GM18502 (cell line): ENCODE measurements at regions not wholly inside any gene's neighbourhood (a gene's known extent, or its start where the extent isn't known, plus 50 kb on each side); places are given as distances from the start of the nearest gene placed in this dataset.

Experiments
- ATAC-seq: cut with Tn5 transposase; IDR thresholded peaks from one replicate; pipeline ENCODE4 v1.9.1; 2021; ENCODE audit warnings: mild to moderate bottlenecking; ENCODE audit not compliant: unreplicated experiment, poor library complexity

DNA sequence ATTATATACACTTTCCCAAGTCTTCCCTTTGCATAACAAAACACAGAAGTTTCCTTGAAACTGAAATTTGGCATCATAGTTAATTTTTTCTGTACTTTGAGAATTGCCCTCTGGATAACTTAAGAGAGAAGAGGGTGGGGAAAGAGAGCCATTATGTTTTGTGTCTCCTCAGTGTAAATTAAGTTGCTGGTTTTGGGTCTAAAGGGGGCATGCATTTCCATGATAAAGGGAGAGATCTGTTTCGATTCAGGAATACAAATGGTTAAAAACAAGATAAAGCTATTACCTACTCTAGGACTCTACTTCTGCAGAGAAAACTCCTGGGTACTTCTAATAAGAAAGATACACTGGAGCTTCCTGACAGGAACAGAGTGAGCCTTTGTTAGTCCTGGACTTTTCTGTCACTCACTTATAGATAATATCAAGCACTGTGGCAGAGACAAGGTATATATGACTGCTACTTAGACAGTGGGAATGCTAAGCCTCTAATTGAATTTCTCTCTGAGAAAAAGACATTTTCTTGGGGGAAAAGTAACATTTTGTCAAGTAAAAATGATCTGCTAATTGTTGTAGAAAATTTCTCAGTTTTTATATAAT, 142.8 kb upstream of the PCDH9 start:
- no peak for ATAC-seq

DNA sequence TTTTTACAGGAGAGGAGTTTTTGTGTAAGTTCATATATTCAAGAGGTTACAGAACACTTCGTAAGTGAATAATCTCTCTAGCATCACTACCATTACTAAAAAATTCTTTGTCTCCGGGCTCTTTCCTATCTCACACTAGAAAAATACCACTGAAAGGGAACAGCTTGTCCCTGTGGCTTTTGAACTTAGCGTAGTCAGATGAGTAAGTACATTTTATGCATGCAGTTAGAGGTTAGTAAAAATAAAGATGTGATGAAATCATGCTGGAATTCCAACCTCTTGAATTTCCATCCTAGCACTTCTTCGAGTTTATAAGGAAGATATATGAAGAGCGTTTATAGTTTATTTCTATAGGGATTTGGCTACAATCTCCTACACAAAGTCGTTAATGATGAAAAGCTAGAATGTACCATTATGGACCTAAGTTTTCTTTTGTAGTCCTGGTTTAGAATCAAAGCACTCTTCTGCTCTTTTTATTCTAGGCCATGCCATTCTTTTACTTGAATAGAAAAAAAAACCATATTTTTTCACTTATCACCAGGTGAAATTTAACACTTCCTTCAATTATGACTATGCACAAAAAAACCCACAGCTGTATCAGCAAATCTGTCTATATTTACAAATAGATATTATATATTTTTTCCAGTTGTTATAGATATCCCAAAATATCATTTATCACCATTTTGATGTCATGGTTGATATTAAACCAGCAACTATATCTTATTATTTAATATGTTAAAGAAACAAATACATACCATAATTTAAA, 139.9 kb upstream of the PCDH9 start:
- ATAC-seq, result no peak

DNA sequence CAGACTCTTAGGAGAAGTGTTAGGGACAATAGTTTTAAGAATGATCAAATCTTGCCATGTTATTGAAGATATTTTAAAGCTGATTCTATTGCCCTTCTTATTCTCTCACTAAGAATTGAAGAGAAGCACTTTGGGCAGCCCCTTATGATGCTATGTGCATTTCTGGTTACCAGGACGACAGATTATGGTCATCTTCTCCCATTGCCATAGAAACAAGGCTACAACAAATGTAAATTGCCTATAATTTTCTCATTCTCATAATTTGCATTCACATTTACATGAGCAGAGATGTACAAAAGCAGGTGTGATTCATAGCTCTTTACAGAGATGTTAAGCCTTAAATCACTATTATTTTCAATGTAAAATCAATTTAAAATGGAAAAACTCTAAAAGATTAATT, 137.3 kb upstream of the PCDH9 start:
- no peak for ATAC-seq

DNA sequence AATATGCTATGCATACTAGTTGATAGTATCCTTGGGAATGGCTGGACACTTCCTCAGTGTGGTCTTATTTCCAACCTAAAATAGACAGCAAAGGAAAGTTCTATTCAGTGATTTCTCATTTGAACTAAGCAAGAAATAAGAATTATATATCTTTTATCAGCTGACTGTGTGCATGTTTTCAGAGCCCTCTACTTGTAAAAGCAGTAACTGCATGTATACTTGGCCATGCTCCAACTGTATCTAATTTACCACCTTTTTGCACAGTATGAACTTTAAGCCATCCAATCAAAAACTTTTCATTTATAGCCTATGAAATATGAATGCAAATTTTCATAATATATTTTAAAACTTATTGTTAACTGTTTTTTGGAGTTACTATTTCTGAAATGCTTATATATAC, 136.4 kb upstream of the PCDH9 start:
- no peak for ATAC-seq

DNA sequence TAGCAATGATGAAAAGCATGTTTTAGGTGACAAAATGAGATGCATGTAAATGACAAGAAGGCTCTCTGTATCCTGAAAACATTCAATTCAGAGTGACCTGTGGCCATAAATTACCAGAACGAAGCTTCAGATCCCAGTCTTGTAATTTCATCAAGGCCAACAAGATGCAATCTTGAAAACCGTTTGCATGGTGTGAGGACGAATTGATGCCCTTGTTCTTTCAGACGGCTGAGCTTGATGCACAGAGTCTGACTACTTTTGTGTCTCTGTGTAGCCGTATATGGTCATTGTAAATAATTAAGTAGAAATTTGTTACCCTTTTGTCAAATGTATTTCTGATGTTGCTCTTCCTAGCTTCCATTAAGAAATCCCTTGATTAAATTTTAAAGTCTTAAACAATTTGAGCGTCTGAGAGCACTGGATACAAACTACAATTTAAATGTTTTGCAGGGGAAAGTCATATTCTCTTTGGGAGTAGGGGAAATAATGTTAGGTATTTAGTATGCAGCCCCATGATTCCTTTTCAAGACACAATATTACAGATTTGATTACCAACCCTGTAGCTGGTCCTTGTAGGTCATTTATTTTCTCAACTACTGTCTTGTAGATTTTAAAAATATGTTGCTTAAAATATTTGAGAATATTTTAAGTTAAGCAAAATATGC, 125.8 kb upstream of the PCDH9 start:
- no peak for ATAC-seq

DNA sequence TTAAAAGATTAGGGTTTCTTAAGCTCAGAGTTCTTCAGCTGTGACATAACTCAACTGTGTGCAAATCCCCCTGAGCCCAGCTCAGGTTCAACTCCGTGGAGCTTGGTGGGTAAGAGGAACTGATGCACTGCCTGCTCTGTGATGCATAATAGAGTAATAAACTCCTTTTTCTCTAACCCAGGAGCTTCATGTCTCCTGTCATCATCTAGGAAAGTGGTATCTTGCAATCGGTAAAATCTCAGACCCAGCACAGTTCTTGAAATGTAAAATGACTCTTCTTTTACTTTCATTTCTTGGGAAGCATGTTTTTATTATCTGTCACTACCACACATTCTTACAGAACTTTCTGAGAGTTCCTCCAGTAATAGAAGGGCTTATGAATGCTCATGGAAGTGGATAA, 123.8 kb upstream of the PCDH9 start:
- ATAC-seq, result no peak

DNA sequence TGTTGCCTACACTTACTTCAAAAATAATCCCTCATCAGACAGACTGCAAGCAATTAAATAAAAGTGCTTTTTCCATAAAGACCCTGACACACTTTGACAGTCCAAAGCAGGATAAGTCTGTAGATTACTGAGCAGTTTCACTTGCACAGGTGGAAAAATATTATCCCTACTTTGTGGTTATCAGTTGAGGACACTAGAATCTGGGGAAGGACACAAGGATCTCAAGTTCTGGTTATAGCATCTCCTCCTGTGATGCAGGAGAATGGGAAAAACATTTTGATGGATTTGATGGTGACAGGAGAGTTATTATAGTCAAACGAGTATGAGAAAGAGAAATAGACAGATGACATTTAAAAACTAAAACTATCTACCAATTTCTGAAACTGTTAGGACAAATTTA, 122.9 kb upstream of the PCDH9 start:
- no peak for ATAC-seq

DNA sequence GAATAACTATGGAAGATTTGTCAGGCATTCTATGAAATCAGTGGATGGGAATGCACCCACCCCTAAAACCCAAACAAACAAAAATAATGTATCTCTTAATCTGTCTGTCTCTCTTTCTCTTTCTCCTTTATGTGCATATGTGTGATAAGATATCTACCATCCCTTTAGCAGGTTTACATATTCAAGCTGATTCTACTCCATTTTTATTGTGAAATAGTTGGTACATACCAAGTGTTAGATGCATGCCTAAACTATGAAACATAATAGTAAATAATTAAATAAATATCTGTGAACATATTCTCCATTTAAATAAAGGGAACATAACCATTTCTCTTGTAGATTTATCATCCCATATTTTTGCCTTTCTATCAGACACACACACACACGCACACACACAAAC, 121.8 kb upstream of the PCDH9 start:
- ATAC-seq, result no peak

DNA sequence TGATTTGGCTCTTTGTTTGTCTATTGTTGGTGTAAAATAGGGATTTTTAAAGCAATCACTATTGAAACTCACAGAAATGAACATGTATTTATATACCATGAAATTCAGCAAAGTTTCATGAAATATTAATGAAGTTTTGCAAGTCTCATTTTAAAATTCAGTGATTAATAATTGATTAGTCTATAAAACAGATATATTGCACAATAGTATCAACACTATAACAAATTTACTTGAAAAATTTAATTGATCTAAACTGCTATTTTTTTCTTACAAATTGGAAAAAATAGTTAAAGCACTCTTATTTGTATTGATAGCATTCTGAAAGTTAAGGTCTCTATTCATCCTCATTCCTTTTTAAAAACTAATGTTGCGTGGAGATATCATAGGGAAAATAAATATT, 121.0 kb upstream of the PCDH9 start:
- ATAC-seq, result no peak

DNA sequence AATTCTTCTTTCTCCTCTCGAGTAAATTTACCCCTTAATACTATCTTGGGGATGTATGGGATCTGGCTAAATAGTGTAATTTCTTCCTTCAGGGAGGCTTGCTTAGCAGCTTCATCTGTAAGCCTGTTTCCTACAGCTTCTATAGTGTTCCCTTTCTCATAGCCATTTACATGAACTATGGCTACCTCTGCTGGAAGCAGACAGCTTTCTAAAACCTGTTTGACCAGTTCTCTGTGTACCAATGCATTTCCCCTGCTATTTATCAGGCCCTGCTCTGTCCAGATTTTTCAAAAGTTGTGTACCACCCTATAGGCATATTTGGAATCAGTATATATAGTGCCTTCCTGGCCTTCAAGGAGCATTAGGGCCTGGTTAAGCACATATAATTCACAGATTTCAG, 113.6 kb upstream of the PCDH9 start:
- no peak for ATAC-seq

DNA sequence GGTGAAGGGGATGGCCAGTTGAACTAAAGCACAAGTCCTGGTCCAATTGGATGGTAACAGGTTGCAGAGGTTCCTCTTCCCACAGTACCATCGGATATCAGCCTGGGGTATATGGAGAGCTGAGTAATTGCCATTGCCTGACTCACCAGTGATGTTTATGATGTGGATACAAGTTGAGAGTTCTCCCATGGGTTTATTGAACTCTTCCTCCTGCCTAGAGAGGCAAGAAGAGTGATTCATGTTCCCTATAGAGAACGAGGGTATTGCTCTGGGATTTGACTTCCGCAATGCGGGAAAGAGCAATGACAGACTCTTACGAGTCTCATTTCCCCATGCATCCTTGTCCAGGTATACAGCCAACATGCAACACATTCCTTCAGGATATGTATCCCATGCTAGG, 111.3 kb upstream of the PCDH9 start:
- ATAC-seq, result no peak

DNA sequence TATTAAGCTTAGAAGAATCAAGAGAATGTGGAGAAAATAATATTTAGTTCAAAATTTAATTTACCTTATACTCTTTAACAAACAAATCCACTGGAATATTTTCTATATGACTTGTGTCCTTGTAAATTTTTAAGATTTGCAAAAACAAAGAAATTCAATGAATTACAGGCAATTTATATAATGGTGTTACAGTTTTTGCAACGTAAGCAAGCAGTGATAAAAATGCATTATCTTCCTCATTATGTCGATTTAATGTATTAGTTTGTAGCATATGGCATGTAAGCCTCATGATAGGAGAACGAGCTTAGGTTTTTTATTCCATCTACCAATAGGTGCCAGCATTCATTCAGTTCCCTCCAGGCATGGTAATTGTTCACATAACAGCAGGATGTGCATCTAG, 100.0 kb upstream of the PCDH9 start:
- no peak for ATAC-seq

DNA sequence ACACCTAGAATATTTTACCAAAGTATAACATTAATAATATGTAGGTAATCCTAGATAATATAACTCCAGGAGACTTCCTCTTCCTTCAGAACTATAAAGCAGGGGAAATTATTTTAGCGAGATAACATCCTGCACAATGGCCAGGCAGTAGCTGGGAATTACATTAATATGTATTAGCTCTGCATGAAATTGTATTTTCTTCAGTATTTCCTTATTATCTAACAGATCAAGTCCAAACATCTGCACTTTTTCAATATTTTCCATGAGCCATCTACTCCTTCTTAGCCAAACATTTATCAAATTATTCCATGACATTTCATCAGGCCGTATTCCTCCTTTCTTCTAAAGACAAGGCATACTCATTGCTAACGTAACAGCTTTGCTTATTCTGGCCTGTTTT, 98.8 kb upstream of the PCDH9 start:
- ATAC-seq, result no peak

DNA sequence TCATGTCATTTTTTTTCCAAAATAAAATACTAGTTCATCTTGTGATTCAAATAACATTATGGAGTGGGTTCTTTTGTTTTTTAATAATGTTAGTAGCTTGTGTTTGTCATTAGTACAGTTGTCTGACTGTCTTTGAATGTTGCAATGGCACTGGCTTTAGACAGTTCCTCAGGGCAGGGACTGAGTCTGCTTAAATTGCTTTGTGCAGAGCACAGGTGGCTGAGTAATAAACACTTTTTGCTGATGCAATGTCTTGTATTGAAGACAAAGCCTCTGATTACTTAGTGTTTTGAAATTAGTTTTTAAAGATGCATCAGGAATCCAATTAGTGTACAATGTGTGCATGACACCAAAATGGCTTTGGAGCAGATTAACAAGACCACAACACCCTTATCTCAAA, 88.7 kb upstream of the PCDH9 start:
- ATAC-seq, result no peak

DNA sequence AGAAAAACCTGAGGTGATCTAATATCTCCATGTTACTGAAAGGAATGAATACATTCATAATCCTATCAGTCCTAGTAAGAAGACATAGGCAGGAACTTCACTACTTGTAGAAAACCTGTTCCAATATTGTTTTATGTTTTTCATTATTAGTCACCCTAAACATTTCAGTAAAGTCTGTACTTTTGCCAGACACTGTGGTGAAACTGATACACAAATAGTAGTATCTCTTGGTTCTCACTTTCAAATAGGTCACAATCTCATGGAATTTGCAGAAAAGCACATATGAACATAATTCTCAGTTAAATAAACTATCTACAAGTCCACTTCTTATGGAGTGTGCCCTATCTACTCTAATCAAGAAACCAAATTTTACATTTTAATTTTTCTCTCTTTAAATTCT, 88.3 kb upstream of the PCDH9 start:
- no peak for ATAC-seq

DNA sequence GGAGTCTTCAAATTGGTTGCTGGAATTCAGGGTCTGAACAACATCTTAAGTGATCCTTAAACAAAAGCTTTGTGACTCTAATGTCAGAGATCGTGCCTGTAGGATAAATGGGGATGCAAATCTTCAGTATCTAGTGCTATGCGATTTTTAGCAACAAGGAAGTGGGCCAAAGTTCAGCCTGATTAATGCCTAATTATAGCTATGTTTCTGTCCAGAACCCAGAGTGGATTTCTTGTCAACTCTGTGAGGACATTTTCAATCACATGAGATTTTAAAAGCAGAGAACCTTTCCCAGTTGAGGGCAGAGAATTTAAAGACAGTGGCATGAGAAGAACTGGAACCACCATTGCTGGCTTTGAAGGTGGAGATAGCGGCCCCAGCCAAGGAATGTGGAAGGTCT, 84.3 kb upstream of the PCDH9 start:
- no peak for ATAC-seq

DNA sequence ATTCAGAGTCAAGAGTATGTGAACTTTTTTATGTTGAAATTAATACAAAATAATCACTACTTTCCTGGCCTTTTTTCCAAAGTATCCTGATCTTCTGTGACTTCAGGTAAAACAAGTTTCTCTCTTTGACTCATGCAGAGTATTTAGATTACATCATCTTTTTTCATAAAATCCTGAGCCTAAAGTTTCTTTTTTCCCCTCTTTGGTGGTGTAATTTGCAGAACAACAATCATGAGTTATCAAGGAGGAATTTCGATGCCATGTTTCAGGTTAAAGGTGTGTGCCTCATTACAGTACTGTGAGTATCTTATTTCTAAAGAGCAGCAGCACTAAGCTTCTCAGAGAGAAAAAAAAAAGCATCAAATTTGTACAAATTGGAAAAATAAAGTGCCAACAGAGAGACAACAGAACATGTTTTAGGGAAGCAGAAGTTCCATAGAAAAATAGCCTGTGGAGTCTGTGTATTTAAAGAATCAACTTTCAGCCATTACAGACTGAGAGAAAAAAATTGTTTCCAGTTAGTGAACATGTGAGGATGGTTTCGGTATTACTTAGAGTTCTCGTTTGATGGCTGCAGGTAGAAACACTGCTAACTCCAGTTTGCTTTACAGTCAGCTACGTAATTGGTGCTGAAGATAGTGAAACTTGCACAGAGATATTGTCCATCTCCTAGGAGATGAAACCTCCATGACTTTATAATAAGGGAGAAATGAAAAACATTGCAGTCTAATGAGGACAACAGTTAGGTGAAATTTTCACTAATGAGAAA, 78.1 kb upstream of the PCDH9 start:
- no peak for ATAC-seq

DNA sequence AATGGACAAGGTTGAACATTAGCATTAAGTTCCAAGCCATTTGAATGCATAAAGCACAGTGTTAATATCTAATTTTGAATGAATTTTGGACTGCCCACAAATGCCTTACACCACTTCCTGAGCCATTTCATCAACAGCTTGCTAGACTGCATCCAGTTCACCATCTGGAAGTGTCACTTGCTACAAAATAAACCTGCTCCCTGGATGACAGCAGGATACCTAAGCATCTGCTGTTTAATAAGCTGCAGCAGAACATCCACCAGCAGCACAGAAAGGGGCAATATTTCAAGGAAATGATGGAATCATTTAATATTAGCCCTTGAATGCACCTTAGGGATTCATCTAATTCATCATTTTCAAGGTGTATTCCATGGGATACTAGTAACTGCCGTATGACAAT, 76.6 kb upstream of the PCDH9 start:
- ATAC-seq, result no peak

DNA sequence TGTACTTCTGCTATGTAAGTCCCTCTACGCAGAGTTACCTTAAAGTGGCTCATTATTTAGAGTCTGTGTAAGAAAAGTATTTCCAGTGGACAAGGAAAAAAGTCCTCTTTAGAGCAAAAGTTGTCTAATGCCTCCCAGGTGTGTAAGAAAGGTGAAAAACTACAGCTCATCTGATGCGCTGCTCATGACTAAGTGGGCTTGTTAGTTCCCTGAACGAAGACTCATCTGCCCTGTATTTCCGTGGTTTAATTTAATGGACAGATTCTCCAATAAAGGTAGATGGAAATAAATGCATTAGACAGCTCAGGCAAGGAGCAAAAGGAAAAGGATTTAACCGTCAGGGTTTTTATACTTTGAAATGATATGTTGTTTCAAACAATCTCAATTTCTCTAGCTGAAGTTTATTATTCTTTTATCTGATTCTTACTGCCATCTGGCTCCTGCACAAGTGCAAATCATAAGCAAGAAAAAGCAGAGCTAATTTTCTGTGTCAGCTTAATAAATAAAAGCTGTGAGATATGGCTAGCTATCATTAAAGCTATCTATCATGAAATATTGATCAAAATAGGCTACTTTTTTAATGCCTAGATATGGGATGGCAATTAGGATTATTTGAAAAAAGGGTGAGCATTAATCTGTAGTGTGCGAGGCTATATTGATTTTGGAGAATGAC, 73.7 kb upstream of the PCDH9 start:
- no peak for ATAC-seq

DNA sequence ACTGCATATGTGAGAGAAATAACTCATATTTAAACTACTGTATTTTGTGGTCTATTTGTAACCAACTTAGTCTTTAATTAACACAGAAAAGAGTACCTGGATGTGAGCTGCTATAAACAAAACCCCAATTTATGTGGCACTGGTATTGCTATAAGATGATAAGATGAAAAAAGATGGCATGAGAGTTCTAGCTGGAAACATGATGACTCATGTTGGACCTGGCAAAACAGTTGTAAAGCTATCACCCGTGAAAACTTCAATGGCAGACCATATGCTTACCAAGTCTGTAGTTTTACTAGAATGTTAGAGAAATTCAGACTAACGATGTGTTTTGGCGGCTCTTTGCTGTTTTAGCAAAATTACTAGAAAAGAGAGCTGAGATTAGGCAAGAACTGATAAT, 69.6 kb upstream of the PCDH9 start:
- no peak for ATAC-seq
